ENCODE measurements at regions not wholly inside any gene's neighbourhood (a gene's known extent, or its start where the extent isn't known, plus 50 kb on each side); places are given as distances from the start of the nearest gene placed in this dataset.

GRCh38 chr2:120485096-120485495 lies 139.2 kb downstream of the INHBB start:
- peaks cover 36% of the 10 kb centered on the region for H3K27me3 ChIP-seq (ENCODE audit: control insufficient read depth, insufficient read depth, low read length)
- POLR2A ChIA-PET = no interaction called here
- DNase-seq (ENCODE audit: low read depth, low spot score) = no peak
- CTCF ChIA-PET = no interaction called here
- no peak for TF ChIP-seq CTCF (IDR thresholded peaks at IDR 0.05; ENCODE audit: low read depth, low read length)
- no peaks in the 10 kb centered on the region for H3K9me3 ChIP-seq (ENCODE audit: control insufficient read depth, insufficient read depth, low read length)
- no peak overlapping the region for H3K27ac ChIP-seq (ENCODE audit: low read depth, low read length)
- no peak overlapping the region for H3K4me3 ChIP-seq (ENCODE audit: low read depth, low read length)

DNA sequence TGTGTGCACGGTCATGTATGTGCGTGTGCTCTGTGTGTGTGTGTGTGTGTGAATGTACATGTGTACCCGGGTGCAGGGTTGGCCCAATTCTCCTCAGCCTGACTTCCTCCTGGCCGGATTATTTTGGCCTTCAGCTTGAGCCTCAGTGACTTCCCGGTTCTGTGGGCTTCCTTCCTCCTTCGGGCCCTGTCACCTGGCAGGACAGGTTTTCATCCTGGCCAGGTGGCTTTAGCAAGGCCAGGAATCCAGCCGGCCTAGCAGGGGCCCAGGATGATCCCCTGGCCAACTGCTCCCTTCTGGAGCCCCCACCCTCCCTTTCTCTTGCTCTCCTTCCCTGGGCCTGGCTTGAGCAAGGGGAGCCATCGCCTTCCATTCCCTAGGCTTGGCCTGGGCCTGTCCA lies 140.5 kb downstream of the INHBB start:
- no peaks in the 10 kb centered on the region for H3K9me3 ChIP-seq (ENCODE audit: control insufficient read depth, insufficient read depth, low read length)
- H3K27me3 ChIP-seq (ENCODE audit: control insufficient read depth, insufficient read depth, low read length) = peaks cover 35% of the 10 kb centered on the region
- H3K4me3 ChIP-seq (ENCODE audit: low read depth, low read length) = no peak overlapping the region
- ChIA-PET POLR2A (interaction anchor here (0.6 kb wide), 1 partner anchor 41 kb away, joined by 5 read pairs; no protein-coding TSS in a partner anchor), CTCF (no interaction called here)
- no peak overlapping the region for H3K27ac ChIP-seq (ENCODE audit: low read depth, low read length)
- DNase-seq (ENCODE audit: low read depth, low spot score) = no peak
- no peak for TF ChIP-seq CTCF (IDR thresholded peaks at IDR 0.05; ENCODE audit: low read depth, low read length)

DNA sequence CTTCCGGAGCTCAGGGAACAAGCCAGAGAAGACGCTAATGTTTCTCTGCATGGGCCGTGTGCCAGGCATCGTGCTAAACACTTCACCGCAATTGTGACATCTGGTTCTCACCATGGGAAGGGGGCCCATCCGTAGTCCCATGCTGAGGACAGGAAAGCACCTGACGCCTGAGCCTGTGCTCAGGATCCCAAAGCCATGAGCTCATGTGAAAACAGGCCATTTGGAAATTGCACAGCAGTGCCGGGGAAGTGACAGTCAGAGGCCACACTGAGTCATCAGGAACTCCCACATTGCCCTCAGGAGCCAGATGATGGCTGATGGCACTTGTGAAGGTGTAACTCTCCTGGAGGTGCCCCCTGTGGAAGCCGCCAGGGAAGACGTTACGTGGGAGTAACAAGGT lies 141.0 kb downstream of the INHBB start:
- ChIA-PET POLR2A (no interaction called here), CTCF (no interaction called here)
- H3K27ac ChIP-seq (ENCODE audit: low read depth, low read length) = no peak overlapping the region
- no peak for TF ChIP-seq CTCF (IDR thresholded peaks at IDR 0.05; ENCODE audit: low read depth, low read length)
- H3K4me3 ChIP-seq (ENCODE audit: low read depth, low read length) = no peak overlapping the region
- no peaks in the 10 kb centered on the region for H3K9me3 ChIP-seq (ENCODE audit: control insufficient read depth, insufficient read depth, low read length)
- no peak for DNase-seq (ENCODE audit: low read depth, low spot score)
- peaks cover 36% of the 10 kb centered on the region for H3K27me3 ChIP-seq (ENCODE audit: control insufficient read depth, insufficient read depth, low read length)

DNA sequence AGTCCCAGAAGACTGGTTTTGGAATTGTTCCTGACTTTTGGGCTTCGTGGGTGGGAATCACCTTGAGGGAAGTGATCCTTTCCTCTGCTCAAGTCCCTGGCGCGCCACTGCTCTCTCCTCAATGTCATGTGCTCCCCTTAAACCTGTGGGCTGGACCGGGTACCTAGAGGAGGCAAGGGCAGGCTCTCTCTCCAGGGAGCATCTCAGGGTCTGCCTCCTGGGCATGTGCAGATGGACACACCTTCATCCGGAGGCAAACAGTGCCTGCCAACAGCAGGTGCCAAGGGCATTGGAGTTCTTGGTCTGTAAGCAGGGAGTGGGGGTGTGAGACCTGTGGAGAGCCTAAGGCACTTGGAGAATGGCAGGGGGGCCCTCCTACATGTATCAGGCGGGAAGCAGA lies 142.6 kb downstream of the INHBB start:
- Histone ChIP-seq H3K27ac (ENCODE audit: low read depth, low read length) (no peak overlapping the region), H3K4me3 (ENCODE audit: low read depth, low read length) (no peak overlapping the region), H3K27me3 (ENCODE audit: control insufficient read depth, insufficient read depth, low read length) (peaks cover 31% of the 10 kb centered on the region), H3K9me3 (ENCODE audit: control insufficient read depth, insufficient read depth, low read length) (no peaks in the 10 kb centered on the region)
- no peak for TF ChIP-seq CTCF (IDR thresholded peaks at IDR 0.05; ENCODE audit: low read depth, low read length)
- ChIA-PET CTCF (no interaction called here), POLR2A (no interaction called here)
- DNase-seq (ENCODE audit: low read depth, low spot score) = no peak

GRCh38 chr2:120489023-120489422 lies 143.1 kb downstream of the INHBB start:
- POLR2A ChIA-PET = no interaction called here
- peaks cover 27% of the 10 kb centered on the region for H3K27me3 ChIP-seq (ENCODE audit: control insufficient read depth, insufficient read depth, low read length)

More at GRCh38 chr2:120489023-120489422, 143.1 kb downstream of the INHBB start:
- CTCF ChIA-PET = no interaction called here
- no peak overlapping the region for H3K4me3 ChIP-seq (ENCODE audit: low read depth, low read length)
- TF ChIP-seq CTCF (IDR thresholded peaks at IDR 0.05; ENCODE audit: low read depth, low read length) = no peak
- DNase-seq (ENCODE audit: low read depth, low spot score) = no peak
- no peaks in the 10 kb centered on the region for H3K9me3 ChIP-seq (ENCODE audit: control insufficient read depth, insufficient read depth, low read length)
- no peak overlapping the region for H3K27ac ChIP-seq (ENCODE audit: low read depth, low read length)

Measured in AG04450 (cell line).